ENCODE measurements at regions not wholly inside any gene's neighbourhood (a gene's known extent, or its start where the extent isn't known, plus 50 kb on each side); places are given as distances from the start of the nearest gene placed in this dataset.

GRCh38 chr3:66823009-66823397 is 175.1 kb upstream of the KBTBD8 start:
- H3K4me3 Mint-ChIP-seq = no peak overlapping the region
- no peaks in the 10 kb centered on the region for H3K36me3 Mint-ChIP-seq
- TF ChIP-seq, protein P1, sequence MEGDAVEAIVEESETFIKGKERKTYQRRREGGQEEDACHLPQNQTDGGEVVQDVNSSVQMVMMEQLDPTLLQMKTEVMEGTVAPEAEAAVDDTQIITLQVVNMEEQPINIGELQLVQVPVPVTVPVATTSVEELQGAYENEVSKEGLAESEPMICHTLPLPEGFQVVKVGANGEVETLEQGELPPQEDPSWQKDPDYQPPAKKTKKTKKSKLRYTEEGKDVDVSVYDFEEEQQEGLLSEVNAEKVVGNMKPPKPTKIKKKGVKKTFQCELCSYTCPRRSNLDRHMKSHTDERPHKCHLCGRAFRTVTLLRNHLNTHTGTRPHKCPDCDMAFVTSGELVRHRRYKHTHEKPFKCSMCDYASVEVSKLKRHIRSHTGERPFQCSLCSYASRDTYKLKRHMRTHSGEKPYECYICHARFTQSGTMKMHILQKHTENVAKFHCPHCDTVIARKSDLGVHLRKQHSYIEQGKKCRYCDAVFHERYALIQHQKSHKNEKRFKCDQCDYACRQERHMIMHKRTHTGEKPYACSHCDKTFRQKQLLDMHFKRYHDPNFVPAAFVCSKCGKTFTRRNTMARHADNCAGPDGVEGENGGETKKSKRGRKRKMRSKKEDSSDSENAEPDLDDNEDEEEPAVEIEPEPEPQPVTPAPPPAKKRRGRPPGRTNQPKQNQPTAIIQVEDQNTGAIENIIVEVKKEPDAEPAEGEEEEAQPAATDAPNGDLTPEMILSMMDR (conservative IDR thresholded peaks at IDR 0.05) = no peak
- no peaks in the 10 kb centered on the region for H3K9me3 Mint-ChIP-seq
- H3K4me1 Mint-ChIP-seq (ENCODE audit: unreplicated experiment) = peaks cover 18% of the 10 kb centered on the region
- peaks cover 23% of the 10 kb centered on the region for H3K27me3 Mint-ChIP-seq
- no peak overlapping the region for H3K27ac Mint-ChIP-seq
- DNase-seq (ENCODE audit: extremely low spot score, unreplicated experiment) = no peak

GRCh38 chr3:66823532-66823931 is 174.6 kb upstream of the KBTBD8 start:
- Mint-ChIP-seq H3K36me3 (no peaks in the 10 kb centered on the region), H3K4me1 (ENCODE audit: unreplicated experiment) (peaks cover 18% of the 10 kb centered on the region), H3K27ac (no peak overlapping the region), H3K4me3 (no peak overlapping the region), H3K27me3 (peaks cover 18% of the 10 kb centered on the region), H3K9me3 (no peaks in the 10 kb centered on the region)
- no peak for DNase-seq (ENCODE audit: extremely low spot score, unreplicated experiment)
- TF ChIP-seq, protein P1 (conservative IDR thresholded peaks at IDR 0.05) = no peak

DNA sequence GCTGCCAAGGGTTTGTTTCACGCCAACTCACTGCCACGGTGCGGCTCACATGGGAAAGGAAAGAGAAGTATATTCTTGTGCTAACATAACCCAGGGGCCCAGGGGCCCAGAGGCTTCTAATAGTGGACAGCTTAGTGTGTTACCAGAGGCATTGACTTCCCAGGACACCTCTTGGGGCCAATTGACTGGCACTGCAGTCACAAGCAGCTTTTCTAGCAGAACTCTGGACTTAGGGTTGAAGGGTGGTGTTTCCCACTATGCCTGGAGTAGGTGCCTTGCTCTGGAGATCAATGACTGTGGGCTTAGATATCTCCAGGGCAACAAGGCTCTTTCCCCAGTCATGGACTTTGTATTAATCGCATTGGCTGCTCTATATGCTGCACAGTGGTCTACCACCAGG is 172.7 kb upstream of the KBTBD8 start:
- H3K4me3 Mint-ChIP-seq = no peak overlapping the region
- peaks cover 7% of the 10 kb centered on the region for H3K27me3 Mint-ChIP-seq
- no peaks in the 10 kb centered on the region for H3K9me3 Mint-ChIP-seq
- H3K27ac Mint-ChIP-seq = no peak overlapping the region
- no peak for DNase-seq (ENCODE audit: extremely low spot score, unreplicated experiment)
- TF ChIP-seq, protein P1 (conservative IDR thresholded peaks at IDR 0.05) = no peak
- H3K36me3 Mint-ChIP-seq = no peaks in the 10 kb centered on the region
- H3K4me1 Mint-ChIP-seq (ENCODE audit: unreplicated experiment) = peaks cover 8% of the 10 kb centered on the region

DNA sequence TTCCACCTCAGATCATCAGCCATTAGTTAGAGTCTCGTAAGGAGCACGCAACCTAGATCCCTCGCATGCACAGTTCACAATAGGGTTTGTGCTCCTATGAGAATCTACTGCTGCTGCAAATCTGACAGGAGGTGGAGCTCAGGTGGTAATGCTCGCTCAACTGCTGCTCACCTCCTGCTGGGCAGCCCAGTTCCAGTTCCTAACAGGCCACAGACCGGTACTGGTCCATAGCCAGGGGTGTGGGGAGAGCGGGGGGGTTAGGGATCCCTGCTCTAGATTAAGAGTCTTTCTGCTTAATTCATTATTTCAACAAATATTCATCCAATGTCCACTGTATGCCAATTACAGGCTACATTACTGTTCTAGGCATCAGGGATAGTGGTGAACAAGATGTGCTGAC is 170.4 kb upstream of the KBTBD8 start:
- Mint-ChIP-seq H3K9me3 (no peaks in the 10 kb centered on the region), H3K4me3 (no peak overlapping the region), H3K27me3 (peaks cover 3% of the 10 kb centered on the region), H3K4me1 (ENCODE audit: unreplicated experiment) (peaks cover 4% of the 10 kb centered on the region), H3K27ac (no peak overlapping the region), H3K36me3 (no peaks in the 10 kb centered on the region)
- TF ChIP-seq, protein P1 (conservative IDR thresholded peaks at IDR 0.05) = no peak
- no peak for DNase-seq (ENCODE audit: extremely low spot score, unreplicated experiment)

GRCh38 chr3:66828303-66828702 is 169.8 kb upstream of the KBTBD8 start:
- H3K27ac Mint-ChIP-seq = no peak overlapping the region
- H3K36me3 Mint-ChIP-seq = no peaks in the 10 kb centered on the region
- H3K4me3 Mint-ChIP-seq = no peak overlapping the region
- no peaks in the 10 kb centered on the region for H3K9me3 Mint-ChIP-seq
- peaks cover 4% of the 10 kb centered on the region for H3K4me1 Mint-ChIP-seq (ENCODE audit: unreplicated experiment)
- H3K27me3 Mint-ChIP-seq = peaks cover 3% of the 10 kb centered on the region
- TF ChIP-seq, protein P1 (conservative IDR thresholded peaks at IDR 0.05) = no peak
- DNase-seq (ENCODE audit: extremely low spot score, unreplicated experiment) = no peak

- DNase-seq (ENCODE audit: extremely low spot score, unreplicated experiment) = no peak
- Mint-ChIP-seq H3K9me3 (no peaks in the 10 kb centered on the region), H3K27me3 (peaks cover 3% of the 10 kb centered on the region), H3K4me3 (no peak overlapping the region), H3K4me1 (ENCODE audit: unreplicated experiment) (peaks cover 4% of the 10 kb centered on the region), H3K36me3 (no peaks in the 10 kb centered on the region), H3K27ac (no peak overlapping the region)
- TF ChIP-seq, protein P1 (conservative IDR thresholded peaks at IDR 0.05) = no peak
Measured at GRCh38 chr3:66830301-66830700, 167.8 kb upstream of the KBTBD8 start.

Measured in type B pancreatic cell (in vitro differentiated cells).